HT-29 (cell line): ENCODE measurements at regions not wholly inside any gene's neighbourhood (a gene's known extent, or its start where the extent isn't known, plus 50 kb on each side); places are given as distances from the start of the nearest gene placed in this dataset.
"Not testable (repeated sequence)": the region's sequence is repeated elsewhere in the genome, so short reads cannot be mapped to it uniquely, and the experiment has no call there.

Experiments
- DNase-seq: peaks from one replicate; pipeline ENCODE4 v3.0.0-alpha.2; 2015; ENCODE audit warnings: low spot score

GRCh38 chr17:53635444-53635843 lies 187.3 kb upstream of the KIF2B start:
- DNase-seq: no peak

GRCh38 chr17:53633856-53634255 lies 188.9 kb upstream of the KIF2B start:
- no peak for DNase-seq

GRCh38 chr17:53631486-53631885 lies 191.2 kb upstream of the KIF2B start:
- no peak for DNase-seq

GRCh38 chr17:53630638-53631037 lies 192.1 kb upstream of the KIF2B start:
- DNase-seq: no peak

GRCh38 chr17:53630115-53630514 lies 192.6 kb upstream of the KIF2B start:
- DNase-seq: no peak

GRCh38 chr17:53629188-53629587 lies 193.5 kb upstream of the KIF2B start:
- no peak for DNase-seq

- no peak for DNase-seq
These were observed 194.7 kb upstream of the KIF2B start for GRCh38 chr17:53628011-53628410.

- DNase-seq: no peak
These were observed 195.2 kb upstream of the KIF2B start for GRCh38 chr17:53627511-53627910.

GRCh38 chr17:53626286-53626685 lies 196.4 kb upstream of the KIF2B start:
- peak; percentile 24 for DNase-seq

- DNase-seq: no peak
These were observed 203.7 kb upstream of the KIF2B start for GRCh38 chr17:53619025-53619424.

- not testable (repeated sequence) for DNase-seq
These were observed 214.5 kb upstream of the KIF2B start for GRCh38 chr17:53608208-53608607.

- no peak for DNase-seq
These were observed 215.3 kb upstream of the KIF2B start for GRCh38 chr17:53607475-53607874.

GRCh38 chr17:53588317-53588716 lies 234.4 kb upstream of the KIF2B start:
- no peak for DNase-seq

- no peak for DNase-seq
These were observed 248.7 kb upstream of the KIF2B start for GRCh38 chr17:53574038-53574437.

- DNase-seq: no peak
These were observed 251.4 kb upstream of the KIF2B start for GRCh38 chr17:53571342-53571741.

GRCh38 chr17:53570731-53571130 lies 252.0 kb upstream of the KIF2B start:
- no peak for DNase-seq

GRCh38 chr17:53560953-53561352 lies 261.8 kb upstream of the KIF2B start:
- no peak for DNase-seq

- no peak for DNase-seq
These were observed 274.5 kb upstream of the KIF2B start for GRCh38 chr17:53548252-53548651.

- DNase-seq: no peak
These were observed 279.3 kb upstream of the KIF2B start for GRCh38 chr17:53543472-53543871.

- DNase-seq: no peak
These were observed 284.6 kb upstream of the KIF2B start for GRCh38 chr17:53538129-53538617.

- no peak for DNase-seq
These were observed 295.3 kb upstream of the KIF2B start for GRCh38 chr17:53527473-53527872.

- DNase-seq: no peak
These were observed 297.1 kb upstream of the KIF2B start for GRCh38 chr17:53525590-53525989.

GRCh38 chr17:53516636-53517035 lies 306.1 kb upstream of the KIF2B start:
- peak; percentile 45 for DNase-seq

- no peak for DNase-seq
These were observed 323.4 kb upstream of the KIF2B start for GRCh38 chr17:53499277-53499676.
